Naive thymus-derived CD4-positive, alpha-beta T cell (primary cell): ENCODE measurements at regions not wholly inside any gene's neighbourhood (a gene's known extent, or its start where the extent isn't known, plus 50 kb on each side); places are given as distances from the start of the nearest gene placed in this dataset.
"Not testable (repeated sequence)": the region's sequence is repeated elsewhere in the genome, so short reads cannot be mapped to it uniquely, and the experiment has no call there.

Experiments
- ATAC-seq: fragments of 150-1000 bp; cut with Tn5 transposase; 2 replicates; pipeline ENCODE4 v1.10.0; 2021; ENCODE audit warnings: mild to moderate bottlenecking, moderate library complexity
- CTCF ChIA-PET: fragments of 350-600 bp; sonication (Branson Sonifier 250); formaldehyde crosslinking; loops from one replicate; lab custom pipeline; 2021; ENCODE audit warnings: antibody characterized with exemption; lab: Charles Lee
- POLR2A ChIA-PET: fragments of 350-600 bp; sonication (Branson Sonifier 250); formaldehyde crosslinking; loops from one replicate; lab custom pipeline; 2021; ENCODE audit warnings: antibody characterized with exemption, inconsistent platforms; lab: Charles Lee
- DNase-seq, 9 donors: peaks; one replicate each; pipeline versions ENCODE4 v3.0.0 to v3.0.0-alpha.2; 2020 to 2022; ENCODE audit warnings: mixed read lengths in 1 of 9
- H3K27ac ChIP-seq: one replicate; pipeline ENCODE4 v1.7.0; 2013; ENCODE audit warnings: mild to moderate bottlenecking, low read depth, low read length, moderate library complexity
- H3K27me3 ChIP-seq, 2 donors: one replicate each; pipeline ENCODE4 v1.7.0; 2013; ENCODE audit warnings: low read length in 2 of 2, mild to moderate bottlenecking in 2 of 2, moderate library complexity in 2 of 2; ENCODE audit not compliant: control insufficient read depth in 2 of 2, insufficient read depth in 2 of 2
- H3K36me3 ChIP-seq, 3 experiments: 1 replicate in 2 of 3; 2 replicates in 1 of 3; pipeline ENCODE4 v1.7.0; 2013; ENCODE audit warnings: low read length in 3 of 3, mild to moderate bottlenecking in 3 of 3, moderate library complexity in 1 of 3; ENCODE audit not compliant: insufficient read depth in 3 of 3, control insufficient read depth in 2 of 3
- H3K4me1 ChIP-seq, 2 donors: one replicate each; pipeline ENCODE4 v1.7.0; 2013; ENCODE audit warnings: low read length in 2 of 2, mild to moderate bottlenecking in 2 of 2, moderate library complexity in 1 of 2; ENCODE audit not compliant: control insufficient read depth in 2 of 2, insufficient read depth in 2 of 2
- H3K4me3 ChIP-seq: 2 replicates; pipeline ENCODE4 v1.7.0; 2013; ENCODE audit warnings: mild to moderate bottlenecking, low read length
- H3K9me3 ChIP-seq, 3 experiments: 1 replicate in 2 of 3; 2 replicates in 1 of 3; pipeline ENCODE4 v1.7.0; 2013; ENCODE audit warnings: low read length in 3 of 3; ENCODE audit not compliant: control insufficient read depth in 2 of 3
- H3K27ac Mint-ChIP-seq, 9 donors: one replicate each; pipeline ENCODE4 v1.8.0; 2020 to 2022; ENCODE audit warnings: mixed read lengths in 9 of 9, mild to moderate bottlenecking in 8 of 9, moderate library complexity in 5 of 9, inconsistent platforms in 2 of 9
- H3K27me3 Mint-ChIP-seq, 5 donors: one replicate each; pipeline ENCODE4 v1.8.0; 2021 to 2022; ENCODE audit warnings: mixed read lengths in 5 of 5, mild to moderate bottlenecking in 1 of 5
- H3K36me3 Mint-ChIP-seq, 5 donors: one replicate each; pipeline ENCODE4 v1.8.0; 2020 to 2022; ENCODE audit warnings: mixed read lengths in 5 of 5, mild to moderate bottlenecking in 3 of 5, inconsistent platforms in 1 of 5
- H3K4me1 Mint-ChIP-seq, 7 donors: one replicate each; pipeline ENCODE4 v1.8.0; 2020 to 2022; ENCODE audit warnings: mixed read lengths in 7 of 7, mild to moderate bottlenecking in 3 of 7, inconsistent platforms in 1 of 7
- H3K4me3 Mint-ChIP-seq, 10 donors: one replicate each; pipeline ENCODE4 v1.8.0; 2020 to 2022; ENCODE audit warnings: mild to moderate bottlenecking in 10 of 10, mixed read lengths in 10 of 10, moderate library complexity in 6 of 10, inconsistent platforms in 2 of 10
- H3K9me3 Mint-ChIP-seq, 11 donors: one replicate each; pipeline ENCODE4 v1.8.0; 2020 to 2022; ENCODE audit warnings: mixed read lengths in 11 of 11, mild to moderate bottlenecking in 4 of 11, inconsistent platforms in 1 of 11, moderate library complexity in 1 of 11
- intact Hi-C, 2 donors: fragments of 100-400 bp; cut with micrococcal nuclease; formaldehyde crosslinking; loops; one replicate each; pipeline ENCODE4 v1.15.1; 2023

DNA sequence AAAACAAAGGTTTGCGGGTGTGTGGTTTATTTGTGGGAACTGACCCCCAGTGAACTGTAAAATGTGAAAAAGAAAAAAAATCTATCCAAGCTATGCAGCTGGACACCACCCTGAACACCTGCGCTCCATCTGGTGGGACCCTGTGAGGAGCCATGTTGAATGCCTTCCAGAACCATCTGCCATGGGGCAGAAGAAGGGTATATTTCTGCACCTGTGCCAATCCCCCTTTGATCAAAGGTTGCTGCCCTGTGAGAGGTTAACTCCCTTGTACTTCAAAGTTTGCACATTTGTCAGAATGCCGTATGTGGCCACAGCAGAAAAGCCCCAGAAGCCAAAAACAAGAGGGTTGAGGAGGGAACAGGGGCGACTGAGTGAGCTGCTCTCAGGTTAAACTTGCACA is 148.5 kb upstream of the ALDH1B1 start:
- Histone ChIP-seq H3K27me3 (no peaks in the 10 kb centered on the region), H3K9me3 (no peaks in the 10 kb centered on the region), H3K36me3 (no peaks in the 10 kb centered on the region), H3K27ac (no peak overlapping the region), H3K4me1 (no peaks in the 10 kb centered on the region), H3K4me3 (no peak overlapping the region)
- Mint-ChIP-seq H3K27ac (peak overlapping the region in 1 of 9 donors; percentile 36), H3K36me3 (peaks cover 0 to 3% (median 0%) of the 10 kb centered on the region in 5 donors), H3K27me3 (no peaks in the 10 kb centered on the region), H3K4me1 (no peaks in the 10 kb centered on the region), H3K4me3 (no peak overlapping the region), H3K9me3 (peaks cover 0 to 13% (median 1%) of the 10 kb centered on the region in 11 donors)
- intact Hi-C loops: no loop called here
- ATAC-seq (no peak), DNase-seq (no peak)
- POLR2A ChIA-PET: no interaction called here
- CTCF ChIA-PET: no interaction called here

DNA sequence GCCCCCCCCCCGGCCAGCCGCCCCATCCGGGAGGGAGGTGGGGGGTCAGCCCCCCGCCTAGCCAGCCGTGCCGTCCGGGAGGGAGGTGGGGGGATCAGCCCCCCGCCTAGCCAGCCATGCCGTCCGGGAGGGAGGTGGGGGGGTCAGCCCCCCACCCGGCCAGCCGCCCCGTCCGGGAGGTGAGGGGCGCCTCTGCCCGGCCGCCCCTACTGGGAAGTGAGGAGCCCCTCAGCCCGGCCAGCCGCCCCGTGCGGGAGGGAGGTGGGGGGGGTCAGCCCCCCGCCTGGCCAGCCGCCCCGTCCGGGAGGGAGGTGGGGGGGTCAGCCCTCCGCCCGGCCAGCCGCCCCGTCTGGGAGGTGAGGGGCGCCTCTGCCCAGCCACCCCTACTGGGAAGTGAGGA is 150.4 kb upstream of the ALDH1B1 start:
- H3K4me1 Mint-ChIP-seq, H3K27ac Mint-ChIP-seq, H3K9me3 ChIP-seq, H3K27me3 Mint-ChIP-seq, H3K36me3 Mint-ChIP-seq, H3K27ac ChIP-seq, H3K4me1 ChIP-seq, H3K4me3 Mint-ChIP-seq, DNase-seq, H3K4me3 ChIP-seq, CTCF ChIA-PET, intact Hi-C loops, ATAC-seq, H3K27me3 ChIP-seq, POLR2A ChIA-PET, H3K36me3 ChIP-seq: not testable (repeated sequence)
- H3K9me3 Mint-ChIP-seq: peaks cover 0 to 13% (median 1%) of the 10 kb centered on the region in 11 donors

DNA sequence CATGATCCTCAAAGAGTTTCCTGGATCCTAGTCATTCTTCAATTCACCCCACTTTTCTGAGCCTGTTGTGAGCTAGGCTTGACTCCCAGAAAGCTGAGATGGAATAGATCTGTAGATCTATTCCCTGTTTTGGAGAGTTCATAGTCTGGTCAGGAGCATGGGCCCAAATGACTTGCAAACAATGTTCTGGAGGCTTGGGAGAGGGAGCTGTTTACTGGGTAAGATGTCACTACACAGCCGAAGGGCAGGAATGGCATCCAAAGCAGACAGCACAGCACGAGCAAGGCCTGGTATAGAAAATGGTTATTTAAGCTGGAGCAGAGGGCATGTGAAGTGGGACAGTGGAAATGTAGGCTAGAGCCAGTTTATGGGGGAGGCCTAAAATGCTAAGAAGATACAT is 152.5 kb upstream of the ALDH1B1 start:
- Mint-ChIP-seq H3K27me3 (peaks cover 0 to 7% (median 0%) of the 10 kb centered on the region in 5 donors), H3K4me1 (no peaks in the 10 kb centered on the region), H3K4me3 (no peak overlapping the region), H3K36me3 (peaks cover 0 to 3% (median 0%) of the 10 kb centered on the region in 5 donors), H3K27ac (peak overlapping the region in 1 of 9 donors; percentile 22), H3K9me3 (peaks cover 0 to 13% (median 1%) of the 10 kb centered on the region in 11 donors)
- intact Hi-C loops: no loop called here
- DNase-seq (no peak), ATAC-seq (no peak)
- Histone ChIP-seq H3K36me3 (no peaks in the 10 kb centered on the region), H3K4me3 (no peak overlapping the region), H3K27me3 (no peaks in the 10 kb centered on the region), H3K27ac (no peak overlapping the region), H3K9me3 (no peaks in the 10 kb centered on the region), H3K4me1 (no peaks in the 10 kb centered on the region)
- POLR2A ChIA-PET: no interaction called here
- CTCF ChIA-PET: no interaction called here

DNA sequence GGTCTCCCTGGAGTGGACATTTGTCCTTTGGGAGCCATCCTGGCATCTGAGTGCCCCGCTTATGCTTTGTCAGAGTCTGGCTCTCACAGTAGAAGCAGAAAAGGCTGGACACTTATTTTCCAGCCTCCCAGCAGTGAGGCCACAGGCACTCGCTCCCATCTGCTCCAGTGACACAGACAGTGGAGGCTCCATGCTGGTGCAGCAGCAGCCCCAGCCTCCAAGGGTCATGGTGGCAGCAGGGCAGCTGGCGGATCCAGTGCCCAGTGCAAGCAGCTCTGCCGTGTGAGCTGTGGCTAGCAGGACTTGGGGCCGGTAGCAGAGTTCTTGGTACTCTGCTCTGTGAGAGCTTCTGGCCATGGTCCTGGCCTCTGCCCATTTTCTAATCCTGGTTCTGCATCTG is 157.3 kb upstream of the ALDH1B1 start:
- H3K27me3 ChIP-seq: no peaks in the 10 kb centered on the region
- DNase-seq (no peak), ATAC-seq (no peak)
- Mint-ChIP-seq H3K27me3 (peaks cover 0 to 7% (median 0%) of the 10 kb centered on the region in 5 donors), H3K4me1 (peaks cover 0 to 2% (median 0%) of the 10 kb centered on the region in 7 donors), H3K9me3 (peaks cover 0 to 5% (median 0%) of the 10 kb centered on the region in 11 donors), H3K27ac (no peak overlapping the region), H3K4me3 (no peak overlapping the region), H3K36me3 (no peaks in the 10 kb centered on the region)
- POLR2A ChIA-PET: no interaction called here
- H3K4me3 ChIP-seq: no peak overlapping the region
- H3K9me3 ChIP-seq: no peaks in the 10 kb centered on the region
- no peaks in the 10 kb centered on the region for H3K4me1 ChIP-seq
- no peaks in the 10 kb centered on the region for H3K36me3 ChIP-seq
- no peak overlapping the region for H3K27ac ChIP-seq
- intact Hi-C loops: no loop called here
- CTCF ChIA-PET: no interaction called here

DNA sequence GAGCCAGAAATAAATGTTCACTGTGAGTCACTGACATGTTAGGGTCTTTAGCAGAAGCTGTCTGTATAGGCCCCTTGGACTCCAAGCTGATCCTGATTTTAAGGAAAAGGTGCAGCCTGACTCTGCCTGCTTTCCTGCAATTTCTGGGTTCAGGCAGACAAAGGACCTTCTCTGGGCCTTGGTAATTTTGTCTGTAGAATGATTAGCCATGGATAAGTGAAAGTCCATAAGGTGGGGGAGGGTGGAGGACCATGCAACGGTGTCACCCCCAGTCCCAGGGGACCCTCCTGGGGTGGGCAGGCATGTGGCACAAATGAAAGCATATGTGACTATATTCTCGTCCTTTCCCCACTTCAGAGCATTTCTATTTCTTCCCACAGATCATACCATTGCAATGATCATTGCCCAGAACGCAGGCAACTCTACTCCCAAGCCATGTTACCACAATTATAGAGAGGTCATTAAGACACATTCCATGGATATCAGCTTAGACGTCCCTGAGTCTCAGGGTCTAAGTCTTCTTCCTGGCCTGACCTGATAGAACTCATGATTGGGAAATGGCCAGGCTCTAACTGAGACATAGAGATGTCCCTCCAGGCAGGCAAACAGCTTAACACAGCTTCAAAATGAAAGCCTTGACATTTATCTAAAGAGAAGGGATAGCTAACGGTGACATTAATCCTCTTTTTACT is 157.9 kb upstream of the ALDH1B1 start:
- Mint-ChIP-seq H3K36me3 (no peaks in the 10 kb centered on the region), H3K4me1 (peaks cover 0 to 2% (median 0%) of the 10 kb centered on the region in 7 donors), H3K27me3 (peaks cover 0 to 7% (median 0%) of the 10 kb centered on the region in 5 donors), H3K4me3 (no peak overlapping the region), H3K27ac (no peak overlapping the region), H3K9me3 (peaks cover 0 to 2% (median 0%) of the 10 kb centered on the region in 11 donors)
- no peak for DNase-seq
- H3K27me3 ChIP-seq: no peaks in the 10 kb centered on the region
- H3K27ac ChIP-seq: no peak overlapping the region
- no peaks in the 10 kb centered on the region for H3K4me1 ChIP-seq
- H3K9me3 ChIP-seq: no peaks in the 10 kb centered on the region
- no peak for ATAC-seq
- no peaks in the 10 kb centered on the region for H3K36me3 ChIP-seq
- no peak overlapping the region for H3K4me3 ChIP-seq
- ChIA-PET CTCF (no interaction called here), POLR2A (no interaction called here)
- intact Hi-C loops: no loop called here

DNA sequence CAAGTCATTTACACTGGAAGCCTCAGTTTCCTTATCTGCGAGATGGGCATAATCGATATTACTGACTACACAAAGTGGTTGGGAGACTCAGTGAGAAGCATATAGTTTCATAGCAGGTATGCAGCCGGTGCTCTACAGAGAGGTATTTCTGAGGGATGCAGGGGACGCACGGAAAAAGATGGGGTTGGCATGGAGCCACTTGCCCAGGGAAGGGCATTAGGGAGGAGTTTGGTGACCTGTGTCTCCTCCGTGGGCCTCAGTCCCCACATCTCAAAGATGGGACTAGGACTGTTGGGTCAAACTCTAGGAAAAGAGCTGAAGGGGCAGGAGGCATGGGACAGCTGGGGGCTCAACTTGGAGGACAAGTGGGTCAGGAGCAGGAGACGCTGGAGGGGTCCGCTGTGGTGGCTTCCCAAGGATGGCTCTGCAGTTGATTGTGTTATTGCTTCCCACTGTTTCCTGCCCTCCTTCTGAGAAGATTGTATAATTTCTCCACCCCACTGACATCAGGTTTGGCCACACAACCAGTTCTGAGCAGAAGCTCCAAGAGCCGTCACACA is 158.6 kb upstream of the ALDH1B1 start:
- Mint-ChIP-seq H3K9me3 (peaks cover 0 to 2% (median 0%) of the 10 kb centered on the region in 11 donors), H3K36me3 (no peaks in the 10 kb centered on the region), H3K4me3 (no peak overlapping the region), H3K4me1 (peaks cover 0 to 5% (median 0%) of the 10 kb centered on the region in 7 donors), H3K27me3 (peaks cover 0 to 12% (median 0%) of the 10 kb centered on the region in 5 donors), H3K27ac (no peak overlapping the region)
- H3K4me1 ChIP-seq: no peaks in the 10 kb centered on the region
- DNase-seq (no peak), ATAC-seq (no peak)
- ChIA-PET POLR2A (no interaction called here), CTCF (no interaction called here)
- H3K9me3 ChIP-seq: no peaks in the 10 kb centered on the region
- H3K4me3 ChIP-seq: no peak overlapping the region
- H3K27ac ChIP-seq: no peak overlapping the region
- intact Hi-C loops: no loop called here
- H3K36me3 ChIP-seq: no peaks in the 10 kb centered on the region
- no peaks in the 10 kb centered on the region for H3K27me3 ChIP-seq

DNA sequence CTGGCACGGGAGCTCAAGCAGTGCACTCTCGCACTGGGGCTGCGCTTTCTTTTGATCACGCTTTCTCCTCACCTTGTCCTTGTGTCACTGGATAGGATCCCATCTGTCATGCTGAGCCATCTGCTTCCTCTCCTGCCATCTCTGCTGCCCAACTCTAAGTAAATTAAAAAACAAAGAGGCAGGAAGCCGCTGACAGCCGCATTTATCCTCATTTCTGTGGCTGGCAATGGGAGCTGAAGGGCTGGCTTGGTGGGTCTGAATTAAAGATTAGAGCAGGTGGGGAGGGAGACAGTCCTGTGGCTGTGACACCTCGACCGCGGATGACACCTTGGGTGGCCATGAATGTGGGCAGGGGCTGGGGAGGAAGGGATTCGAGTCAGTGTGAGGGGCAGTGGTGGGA is 159.2 kb upstream of the ALDH1B1 start:
- Histone ChIP-seq H3K4me3 (no peak overlapping the region), H3K36me3 (no peaks in the 10 kb centered on the region), H3K27ac (no peak overlapping the region), H3K9me3 (no peaks in the 10 kb centered on the region), H3K27me3 (no peaks in the 10 kb centered on the region), H3K4me1 (no peaks in the 10 kb centered on the region)
- ChIA-PET CTCF (no interaction called here), POLR2A (no interaction called here)
- no peaks in the 10 kb centered on the region for H3K36me3 Mint-ChIP-seq
- intact Hi-C loops: no loop called here
- no peak for ATAC-seq
- peak overlapping the region in 1 of 9 donors; percentile 26 for H3K27ac Mint-ChIP-seq
- peak overlapping the region in 1 of 10 donors; percentile 63 for H3K4me3 Mint-ChIP-seq
- DNase-seq: no peak
- H3K4me1 Mint-ChIP-seq: peaks cover 0 to 10% (median 4%) of the 10 kb centered on the region in 7 donors
- H3K27me3 Mint-ChIP-seq: peaks cover 0 to 12% (median 0%) of the 10 kb centered on the region in 5 donors
- peaks cover 0 to 2% (median 0%) of the 10 kb centered on the region in 11 donors for H3K9me3 Mint-ChIP-seq
